ENCODE measurements at regions not wholly inside any gene's neighbourhood (a gene's known extent, or its start where the extent isn't known, plus 50 kb on each side); places are given as distances from the start of the nearest gene placed in this dataset.

DNA sequence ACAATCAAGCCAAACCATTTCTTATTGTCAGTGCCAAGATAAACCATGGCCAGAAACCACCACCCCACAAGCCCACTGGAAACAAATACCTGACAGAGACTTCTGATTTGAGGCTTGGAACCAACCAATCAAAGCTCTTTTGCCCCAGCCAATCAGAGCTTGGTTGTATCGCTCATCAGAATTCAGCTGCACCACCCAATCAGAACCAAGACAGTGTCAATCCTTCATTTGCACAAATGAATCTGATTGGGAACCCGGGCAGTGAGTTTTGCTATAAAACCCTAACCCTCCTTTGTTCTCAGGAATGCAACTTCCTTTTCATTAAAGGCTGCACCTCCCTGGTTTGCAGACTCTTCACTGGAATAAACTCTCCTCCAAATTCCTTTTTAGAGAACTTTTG is 87.4 kb downstream of the ELAPOR2 start:
- DNase-seq (ENCODE audit: low read depth) = no peak

DNA sequence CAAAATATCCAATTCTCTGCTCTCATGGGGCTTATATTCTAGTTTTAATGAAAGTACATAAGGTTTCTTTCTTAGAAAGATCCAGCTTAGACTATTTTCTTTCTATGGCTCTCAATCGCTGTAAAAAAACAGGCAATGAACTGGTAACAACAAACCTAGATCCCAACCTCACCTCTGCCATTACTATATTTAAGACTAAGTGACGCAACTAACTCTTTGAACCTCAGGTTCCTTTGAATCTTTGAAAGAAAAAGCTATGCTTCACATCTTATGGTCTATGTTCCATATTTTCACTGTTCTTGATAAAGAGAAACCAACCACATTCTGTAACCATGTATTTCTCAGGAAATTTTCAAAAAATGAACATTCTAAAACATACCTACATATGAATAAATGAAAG is 88.5 kb downstream of the ELAPOR2 start:
- no peak for DNase-seq (ENCODE audit: low read depth)

GRCh38 chr7:86970547-86970946 is 88.9 kb downstream of the ELAPOR2 start:
- no peak for DNase-seq (ENCODE audit: low read depth)

DNA sequence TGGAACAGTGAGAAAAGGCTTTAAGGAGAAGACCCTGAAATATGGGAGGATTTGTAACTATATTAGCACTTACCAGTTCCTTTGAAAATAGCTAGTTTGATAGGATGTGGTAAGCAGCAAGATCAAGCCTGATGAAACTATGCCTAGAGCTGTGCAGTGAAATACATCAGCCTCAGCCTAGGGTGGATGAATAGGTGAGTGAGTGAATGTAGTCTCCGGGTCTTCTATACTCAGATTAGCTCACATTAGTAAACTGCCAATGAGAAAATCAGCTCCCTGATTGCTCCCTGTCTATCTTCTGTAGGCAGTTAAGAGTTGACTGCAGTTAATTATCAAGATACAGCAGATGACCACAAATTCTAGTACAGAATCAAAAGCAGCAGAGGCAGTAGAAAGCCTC is 89.6 kb downstream of the ELAPOR2 start:
- no peak for DNase-seq (ENCODE audit: low read depth)

DNA sequence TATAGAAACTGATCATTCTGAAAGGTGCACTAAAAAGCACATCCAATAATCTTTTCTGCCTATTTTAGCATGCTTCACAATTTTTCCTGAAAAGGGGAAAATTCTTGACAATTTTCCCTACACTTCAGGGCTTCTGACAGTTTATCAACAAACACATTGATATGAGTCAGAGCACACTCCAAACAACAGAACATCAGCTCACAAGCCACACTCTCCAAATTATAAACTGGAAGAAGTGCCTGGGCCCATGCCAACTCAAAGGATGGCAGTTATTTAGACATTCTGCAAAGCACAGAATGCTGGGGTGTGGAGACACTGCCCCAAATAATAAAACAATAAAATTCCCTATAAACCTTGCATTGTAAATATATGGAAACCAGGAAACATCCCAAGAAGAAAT is 90.8 kb downstream of the ELAPOR2 start:
- DNase-seq (ENCODE audit: low read depth) = no peak

GRCh38 chr7:86966916-86967315 is 92.5 kb downstream of the ELAPOR2 start:
- no peak for DNase-seq (ENCODE audit: low read depth)

DNA sequence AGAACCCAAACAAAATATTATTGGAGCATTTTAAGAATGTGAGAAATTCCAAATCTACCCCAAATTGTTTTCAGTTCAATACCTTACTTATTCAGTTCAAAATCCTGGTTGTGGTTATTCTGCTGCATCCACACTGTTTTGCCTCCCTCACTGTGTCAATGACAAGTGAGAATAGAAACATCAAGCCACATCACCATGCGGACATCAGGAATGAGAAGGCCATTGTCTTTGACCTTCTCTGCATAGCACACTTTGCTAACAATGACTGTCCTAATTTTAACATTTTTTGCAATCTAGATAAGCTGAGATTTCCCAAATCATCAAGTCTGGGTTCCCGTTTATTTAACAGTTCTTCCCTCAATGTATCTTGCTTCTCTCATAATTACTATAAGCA is 93.7 kb downstream of the ELAPOR2 start:
- DNase-seq (ENCODE audit: low read depth) = no peak

- no peak for DNase-seq (ENCODE audit: low read depth)
Observed at GRCh38 chr7:86964973-86965726, 94.3 kb downstream of the ELAPOR2 start.

DNA sequence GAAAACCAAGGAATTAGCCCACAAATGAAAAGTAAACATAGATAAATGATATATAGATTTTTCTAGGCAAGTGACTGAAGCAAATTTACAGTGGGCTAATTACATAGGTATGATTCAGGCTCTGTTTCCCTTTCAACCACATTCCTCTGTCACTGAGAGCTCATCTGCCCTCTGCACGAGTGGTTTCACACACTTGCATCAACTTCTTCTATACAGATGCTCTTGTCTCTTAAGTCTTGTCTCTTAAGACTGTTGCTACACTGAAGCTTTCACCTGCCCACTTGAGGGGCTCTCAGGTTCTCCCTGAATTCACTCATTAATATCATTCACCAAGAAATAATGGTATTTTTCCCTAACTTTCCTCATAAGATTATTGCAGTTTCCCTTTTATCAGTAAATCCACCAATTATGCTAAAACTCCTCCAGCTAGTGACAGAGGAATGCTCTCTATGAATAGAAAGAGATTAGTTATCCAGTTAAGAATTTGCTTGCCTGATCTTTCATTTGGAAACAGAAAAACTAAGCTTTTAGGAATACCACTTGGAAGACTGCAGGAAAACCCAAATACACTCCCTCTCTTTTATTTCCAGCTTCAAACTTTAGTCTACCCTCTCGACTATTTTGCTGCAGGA is 95.7 kb downstream of the ELAPOR2 start:
- DNase-seq (ENCODE audit: low read depth) = no peak

DNA sequence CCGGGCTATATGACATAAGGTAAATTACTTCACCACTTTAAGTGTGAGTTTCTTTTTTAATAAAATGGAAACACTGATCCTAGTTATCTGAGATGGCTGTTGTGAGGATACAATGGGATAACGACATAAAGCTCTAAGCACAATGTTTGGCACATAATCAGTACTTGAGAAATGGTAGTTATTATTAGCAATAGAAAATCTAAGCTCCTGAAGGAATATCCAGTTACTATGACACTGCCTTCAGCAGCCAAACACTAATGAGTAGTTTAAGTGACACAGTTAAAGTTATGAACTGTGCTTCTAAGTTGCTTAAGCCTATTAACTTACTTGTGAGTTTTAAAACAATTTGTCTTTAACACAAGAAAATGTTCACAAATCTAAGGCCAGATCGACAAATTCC is 96.8 kb downstream of the ELAPOR2 start:
- no peak for DNase-seq (ENCODE audit: low read depth)

GRCh38 chr7:86961686-86962085 is 97.8 kb downstream of the ELAPOR2 start:
- no peak for DNase-seq (ENCODE audit: low read depth)

DNA sequence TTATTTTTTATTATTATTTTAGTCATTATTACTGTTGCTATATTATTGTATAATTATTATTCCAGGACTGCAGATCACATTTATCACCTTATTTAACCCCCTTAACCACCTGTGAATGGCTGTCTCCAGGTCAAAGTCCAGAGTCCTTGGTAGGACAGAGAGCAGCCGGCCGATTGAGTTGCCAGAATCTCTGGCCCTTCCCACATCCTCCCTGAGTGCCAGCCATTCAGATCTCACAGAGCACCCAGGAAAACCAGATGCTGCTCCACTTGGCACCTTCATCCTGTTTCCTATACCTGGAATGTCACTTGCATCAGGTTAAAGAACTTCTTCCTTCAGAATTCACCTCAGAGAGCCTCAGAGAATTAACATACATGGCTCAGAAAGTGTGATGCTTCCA is 101.1 kb downstream of the ELAPOR2 start:
- no peak for DNase-seq (ENCODE audit: low read depth)

GRCh38 chr7:86956567-86956966 is 102.9 kb downstream of the ELAPOR2 start:
- no peak for DNase-seq (ENCODE audit: low read depth)

- no peak for DNase-seq (ENCODE audit: low read depth)
Observed at GRCh38 chr7:86955895-86956503, 103.5 kb downstream of the ELAPOR2 start.

DNA sequence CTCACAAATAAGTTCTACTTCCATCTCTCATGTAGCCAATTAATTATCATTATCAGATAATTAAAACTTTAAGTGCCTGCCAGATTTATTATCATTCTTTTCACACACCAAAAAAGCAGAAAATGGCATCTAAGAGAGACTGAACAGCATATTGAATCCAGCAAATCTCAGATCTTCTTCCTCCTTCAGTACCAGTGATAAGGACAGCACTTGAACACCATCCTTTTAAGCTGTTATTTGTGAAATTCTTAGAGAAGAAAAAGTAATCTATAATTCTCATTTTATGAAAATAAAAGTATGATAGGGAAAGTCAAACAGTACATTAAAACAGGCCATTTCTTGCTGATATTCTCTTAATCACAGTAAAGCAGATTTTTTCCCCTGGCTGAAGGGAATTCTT is 104.5 kb downstream of the ELAPOR2 start:
- no peak for DNase-seq (ENCODE audit: low read depth)

GRCh38 chr7:86953653-86954336 is 105.7 kb downstream of the ELAPOR2 start:
- no peak for DNase-seq (ENCODE audit: low read depth)

DNA sequence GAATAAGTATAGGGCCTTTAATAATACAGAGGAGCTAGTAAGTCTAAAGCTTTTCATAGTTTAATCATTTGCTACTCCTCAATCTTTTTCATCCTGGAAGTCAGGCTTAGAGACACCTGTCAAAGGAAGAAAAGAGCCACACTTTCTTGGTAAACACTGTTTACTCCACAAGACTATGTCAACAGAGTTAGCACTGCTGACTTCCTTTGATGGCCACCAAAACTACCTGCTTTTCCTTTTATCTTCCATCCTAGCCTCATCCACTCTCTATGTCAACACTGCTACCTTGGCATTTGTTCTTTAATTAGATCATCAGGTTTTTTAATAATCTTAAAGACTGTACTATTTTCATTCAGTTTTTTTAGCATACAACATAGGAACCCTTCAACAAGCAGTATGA is 106.2 kb downstream of the ELAPOR2 start:
- no peak for DNase-seq (ENCODE audit: low read depth)

GRCh38 chr7:86951895-86952294 is 107.6 kb downstream of the ELAPOR2 start:
- DNase-seq (ENCODE audit: low read depth) = no peak

DNA sequence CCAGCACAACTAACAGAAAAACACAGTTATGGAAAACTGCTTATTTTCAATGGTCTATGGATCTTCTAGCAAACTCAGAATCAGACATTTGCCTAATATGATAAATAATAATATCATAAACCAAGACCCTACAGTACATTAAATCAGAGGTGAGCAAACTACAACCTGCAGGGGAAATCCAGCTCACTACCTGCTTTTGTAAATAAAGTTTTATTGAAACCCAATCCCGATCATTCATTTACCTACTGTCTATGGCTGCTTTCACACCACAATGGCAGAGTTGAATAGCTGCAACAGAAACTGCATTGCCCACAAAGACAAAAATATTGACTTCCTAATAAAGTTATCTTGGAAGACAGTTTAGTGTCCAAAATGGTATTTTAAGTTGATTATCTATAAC is 108.5 kb downstream of the ELAPOR2 start:
- DNase-seq (ENCODE audit: low read depth) = no peak

GRCh38 chr7:86950360-86950759 is 109.1 kb downstream of the ELAPOR2 start:
- DNase-seq (ENCODE audit: low read depth) = no peak

- DNase-seq (ENCODE audit: low read depth) = no peak
Observed at GRCh38 chr7:86949779-86950260, 109.6 kb downstream of the ELAPOR2 start.

- no peak for DNase-seq (ENCODE audit: low read depth)
Observed at GRCh38 chr7:86949052-86949778, 110.2 kb downstream of the ELAPOR2 start.

Data from CMK (cell line).